ENCODE measurements at regions not wholly inside any gene's neighbourhood (a gene's known extent, or its start where the extent isn't known, plus 50 kb on each side); places are given as distances from the start of the nearest gene placed in this dataset.

- no peak for TF ChIP-seq CTCF (IDR thresholded peaks at IDR 0.05; ENCODE audit: insufficient read depth, low read length)
- no peak for TF ChIP-seq SPI1 (IDR thresholded peaks at IDR 0.05; ENCODE audit: borderline replicate concordance, low read depth)
- TF ChIP-seq REST (IDR thresholded peaks at IDR 0.05; ENCODE audit: insufficient replicate concordance, low read depth) = no peak
- TF ChIP-seq GABPA (IDR thresholded peaks at IDR 0.05; ENCODE audit: low read depth) = no peak
- no peak for TF ChIP-seq POLR2AphosphoS5 (IDR thresholded peaks at IDR 0.05; ENCODE audit: low read depth)
These were observed 556.0 kb downstream of the PTPRC start for GRCh38 chr1:199194862-199195261.

Data from HL-60 (cell line).